Esophagus (tissue), 2 donors: ENCODE measurements at regions not wholly inside any gene's neighbourhood (a gene's known extent, or its start where the extent isn't known, plus 50 kb on each side); places are given as distances from the start of the nearest gene placed in this dataset.

Source experiments
- H3K27ac ChIP-seq, 2 donors: one replicate each; pipeline ENCODE4 v1.5.1; 2013; ENCODE audit warnings: low read depth in 2 of 2, mild to moderate bottlenecking in 2 of 2, inconsistent platforms in 1 of 2, low read length in 1 of 2, moderate library complexity in 1 of 2
- H3K27me3 ChIP-seq, 2 donors: one replicate each; pipeline ENCODE4 v1.6.1; 2013; ENCODE audit warnings: low read length in 2 of 2, control low read depth in 1 of 2, mild to moderate bottlenecking in 1 of 2; ENCODE audit not compliant: insufficient read depth in 2 of 2, control insufficient read depth in 1 of 2
- H3K36me3 ChIP-seq, 2 donors: one replicate each; pipeline ENCODE4 v1.6.1; 2013; ENCODE audit warnings: low read length in 1 of 2; ENCODE audit not compliant: control insufficient read depth in 2 of 2, insufficient read depth in 2 of 2
- H3K4me1 ChIP-seq, 2 donors: one replicate each; pipeline ENCODE4 v1.6.1; 2013; ENCODE audit warnings: low read length in 1 of 2; ENCODE audit not compliant: control insufficient read depth in 2 of 2, insufficient read depth in 2 of 2
- H3K4me3 ChIP-seq, 2 donors: one replicate each; pipeline ENCODE4 v1.5.1; 2013; ENCODE audit warnings: low read length in 2 of 2, mild to moderate bottlenecking in 2 of 2, low read depth in 1 of 2, moderate library complexity in 1 of 2
- H3K9me3 ChIP-seq, 2 donors: one replicate each; pipeline ENCODE4 v1.6.1; 2013; ENCODE audit warnings: mild to moderate bottlenecking in 2 of 2, low read depth in 1 of 2, low read length in 1 of 2, moderate library complexity in 1 of 2; ENCODE audit not compliant: control insufficient read depth in 2 of 2, insufficient read depth in 1 of 2
- WGBS, 2 donors: extraction: QIAGEN DNeasy Blood & Tissue Kit; methylation state at CpG; one replicate each; pipeline ENCODE4 v1.1.7; 2013; 5-methylcytosine and 5-hydroxymethylcytosine counted together
- donor health status: healthy with polysubstance abuse.
- donor health status: Bipolar disorder and iron deficiency.

- no peak overlapping the region for H3K27ac ChIP-seq
Observed at GRCh38 chr3:23735535-23736326, 70.0 kb upstream of the UBE2E1 start.

GRCh38 chr3:23738944-23739343 lies 66.8 kb upstream of the UBE2E1 start:
- Histone ChIP-seq H3K4me3 (no peak overlapping the region), H3K27ac (no peak overlapping the region), H3K9me3 (no peaks in the 10 kb centered on the region), H3K36me3 (no peaks in the 10 kb centered on the region), H3K27me3 (no peaks in the 10 kb centered on the region), H3K4me1 (peaks cover 0 to 3% of the 10 kb centered on the region in 2 donors)
- 85 to 88% methylated on average over 3 of the region's 3 CpGs for WGBS, 2 donors

More at GRCh38 chr3:23735535-23736326, 70.0 kb upstream of the UBE2E1 start:
- H3K9me3 ChIP-seq, result no peaks in the 10 kb centered on the region
- no peaks in the 10 kb centered on the region for H3K4me1 ChIP-seq
- no peaks in the 10 kb centered on the region for H3K27me3 ChIP-seq
- H3K4me3 ChIP-seq, result no peak overlapping the region
- 47 to 49% methylated on average over 8 of the region's 8 CpGs for WGBS, 2 donors
- no peaks in the 10 kb centered on the region for H3K36me3 ChIP-seq

GRCh38 chr3:23739536-23739935 lies 66.2 kb upstream of the UBE2E1 start:
- Histone ChIP-seq H3K27ac (no peak overlapping the region), H3K36me3 (no peaks in the 10 kb centered on the region), H3K4me1 (peaks cover 0 to 3% of the 10 kb centered on the region in 2 donors), H3K9me3 (no peaks in the 10 kb centered on the region), H3K4me3 (no peak overlapping the region), H3K27me3 (no peaks in the 10 kb centered on the region)
- 24 to 30% methylated on average over 1 of the region's 1 CpG for WGBS, 2 donors

- Histone ChIP-seq H3K4me3 (no peak overlapping the region), H3K27me3 (no peaks in the 10 kb centered on the region), H3K36me3 (no peaks in the 10 kb centered on the region), H3K9me3 (no peaks in the 10 kb centered on the region), H3K27ac (peak overlapping the region; percentile 9 to 76), H3K4me1 (peaks cover 0 to 3% of the 10 kb centered on the region in 2 donors)
- 43 to 45% methylated on average over 2 of the region's 2 CpGs for WGBS, 2 donors
Observed at GRCh38 chr3:23740517-23740965, 65.2 kb upstream of the UBE2E1 start.

GRCh38 chr3:23741036-23741706 lies 64.6 kb upstream of the UBE2E1 start:
- H3K9me3 ChIP-seq, result no peaks in the 10 kb centered on the region
- H3K4me1 ChIP-seq, result peaks cover 0 to 3% of the 10 kb centered on the region in 2 donors
- H3K4me3 ChIP-seq, result no peak overlapping the region
- peak overlapping the region; percentile 67 to 76 for H3K27ac ChIP-seq
- H3K36me3 ChIP-seq, result no peaks in the 10 kb centered on the region
- H3K27me3 ChIP-seq, result no peaks in the 10 kb centered on the region
- 48 to 57% methylated on average over 7 of the region's 7 CpGs for WGBS, 2 donors

GRCh38 chr3:23743141-23743784 lies 62.5 kb upstream of the UBE2E1 start:
- no peaks in the 10 kb centered on the region for H3K36me3 ChIP-seq
- H3K4me3 ChIP-seq, result no peak overlapping the region
- no peak overlapping the region for H3K27ac ChIP-seq
- WGBS, 2 donors, result 39 to 40% methylated on average over 24 of the region's 24 CpGs
- H3K9me3 ChIP-seq, result no peaks in the 10 kb centered on the region
- H3K27me3 ChIP-seq, result no peaks in the 10 kb centered on the region
- peaks cover 0 to 3% of the 10 kb centered on the region in 2 donors for H3K4me1 ChIP-seq

- Histone ChIP-seq H3K4me3 (no peak overlapping the region), H3K27ac (no peak overlapping the region), H3K9me3 (no peaks in the 10 kb centered on the region), H3K27me3 (no peaks in the 10 kb centered on the region), H3K4me1 (peaks cover 4 to 5% of the 10 kb centered on the region in 2 donors), H3K36me3 (no peaks in the 10 kb centered on the region)
- WGBS, 2 donors, result 76 to 81% methylated on average over 7 of the region's 7 CpGs
Observed at GRCh38 chr3:23746441-23746840, 59.3 kb upstream of the UBE2E1 start.

- Histone ChIP-seq H3K4me1 (peaks cover 4 to 5% of the 10 kb centered on the region in 2 donors), H3K36me3 (no peaks in the 10 kb centered on the region), H3K4me3 (no peak overlapping the region), H3K27ac (no peak overlapping the region), H3K9me3 (no peaks in the 10 kb centered on the region), H3K27me3 (no peaks in the 10 kb centered on the region)
- WGBS, 2 donors, result 86 to 90% methylated on average over 2 of the region's 2 CpGs
Observed at GRCh38 chr3:23747841-23748240, 57.9 kb upstream of the UBE2E1 start.

GRCh38 chr3:23748398-23749110 lies 57.2 kb upstream of the UBE2E1 start:
- Histone ChIP-seq H3K4me3 (no peak overlapping the region), H3K27ac (no peak overlapping the region), H3K4me1 (peaks cover 4 to 5% of the 10 kb centered on the region in 2 donors), H3K36me3 (no peaks in the 10 kb centered on the region), H3K27me3 (no peaks in the 10 kb centered on the region), H3K9me3 (no peaks in the 10 kb centered on the region)
- WGBS, 2 donors, result 70 to 73% methylated on average over 4 of the region's 4 CpGs
